Heart left ventricle (tissue), 16 donors: ENCODE measurements at regions not wholly inside any gene's neighbourhood (a gene's known extent, or its start where the extent isn't known, plus 50 kb on each side); places are given as distances from the start of the nearest gene placed in this dataset.
"Not testable (repeated sequence)": the region's sequence is repeated elsewhere in the genome, so short reads cannot be mapped to it uniquely, and the experiment has no call there.

ENCODE experiments used
- ATAC-seq, 4 donors: fragments of 200-7000 bp; cut with Tn5 transposase; one replicate each; pipeline ENCODE4 v1.9.1; 2020 to 2022; ENCODE audit warnings: moderate library complexity in 4 of 4, mild to moderate bottlenecking in 3 of 4, moderate number of reproducible peaks in 1 of 4
- DNase-seq, 5 donors: peaks; one replicate each; pipeline ENCODE4 v3.0.0-alpha.2; 2020
- H3K27ac ChIP-seq, 12 donors: fragments of 200-600 bp; sonication (generic) in 4 of 12; one replicate each; pipeline versions ENCODE4 v1.5.0 to v1.8.0; 2016 to 2022; ENCODE audit warnings: mild to moderate bottlenecking in 2 of 12
- H3K27me3 ChIP-seq, 9 donors: fragments of 200-600 bp; sonication (generic) in 2 of 9; one replicate each; pipeline versions ENCODE4 v1.5.1 to v1.8.0; 2016 to 2022; ENCODE audit warnings: mild to moderate bottlenecking in 3 of 9
- H3K36me3 ChIP-seq, 9 donors: fragments of 200-600 bp; sonication (generic) in 2 of 9; one replicate each; pipeline versions ENCODE4 v1.5.0 to v1.8.0; 2018 to 2022; ENCODE audit warnings: mild to moderate bottlenecking in 2 of 9
- H3K4me1 ChIP-seq, 12 donors: fragments of 200-600 bp; sonication (generic) in 4 of 12; one replicate each; pipeline versions ENCODE4 v1.5.0 to v1.8.0; 2016 to 2022; ENCODE audit warnings: mild to moderate bottlenecking in 3 of 12
- H3K4me3 ChIP-seq, 12 donors: fragments of 200-600 bp; sonication (generic) in 4 of 12; one replicate each; pipeline versions ENCODE4 v1.5.0 to v1.8.0; 2017 to 2022; ENCODE audit warnings: mild to moderate bottlenecking in 9 of 12, moderate library complexity in 4 of 12
- H3K9me3 ChIP-seq, 12 donors: fragments of 200-600 bp; sonication (generic) in 4 of 12; one replicate each; pipeline versions ENCODE4 v1.5.0 to v1.8.0; 2016 to 2022; ENCODE audit warnings: mild to moderate bottlenecking in 1 of 12
- CTCF ChIP-seq, 12 donors: fragments of 200-600 bp; sonication (generic) in 4 of 12; IDR thresholded peaks; one replicate each; pipeline versions ENCODE4 v1.5.0 to v1.8.0; 2018 to 2022; ENCODE audit warnings: antibody characterized with exemption in 12 of 12, mild to moderate bottlenecking in 5 of 12
- POLR2A ChIP-seq, 2 donors: fragments of 450-650 bp; IDR thresholded peaks; one replicate each; pipeline ENCODE4 v1.6.1; 2017; ENCODE audit warnings: antibody characterized with exemption in 2 of 2, mild to moderate bottlenecking in 2 of 2, moderate library complexity in 2 of 2
- WGBS, 4 donors: extraction: QIAGEN DNeasy Blood & Tissue Kit in 2 of 4; methylation state at CpG; one replicate each; pipeline versions ENCODE4 v1.1.5 to v1.1.7; 2013 to 2018; 5-methylcytosine and 5-hydroxymethylcytosine counted together
- intact Hi-C, 10 donors: fragments of 100-400 bp; cut with DNase I; formaldehyde crosslinking; loops; one replicate each; pipeline versions ENCODE4 v1.11.1 to v1.14.2; 2022
- donor health status: ischemic (EF 13 %, LVEDD 7.1; RV severe dilation, severe dysfunction).
- donor health status: healthy with polysubstance abuse.
- donor health status: DM: no; HTN: yes; CAD: no.
- donor health status: DM: no; HTN: no; CAD: no.
- donor health status: ischemic (EF 25% LVEDD 6.9; RV normal size, moderate dysfunction).
- donor health status: ischemic (EF 25% LVEDD 5.7; RV mildly dilated, moderate dysfunction).
- donor health status: healthy.
- donor health status: DM: yes; HTN: yes; CAD: no.
- donor health status: ischemic (EF 35%, LVEDD 5.7; RV mildly dilated, moderate dysfunction).
- donor health status: nonischemic (EF 11% LVEDD 7.7; RV severe dilation, severe dysfunction).
- donor health status: DM: yes; HTN: yes; CAD: no.
- donor health status: PGD.
- donor health status: ischemic (EF 29% LVEDD 5.4; RV normal size, mild dysfunction).
- donor health status: nonischemic (EF 23%, LVEDD 6.1; RV moderate dilation, normal function).

- peaks cover 0 to 13% (median 0%) of the 10 kb centered on the region in 12 donors for H3K9me3 ChIP-seq
- H3K4me3 ChIP-seq: no peak overlapping the region
- DNase-seq: no peak
- H3K4me1 ChIP-seq: no peaks in the 10 kb centered on the region
- TF ChIP-seq POLR2A (IDR thresholded peaks at IDR 0.05): no peak
- no peak for TF ChIP-seq CTCF (IDR thresholded peaks at IDR 0.05)
- intact Hi-C loops: no loop called here
- peaks cover 0 to 2% (median 0%) of the 10 kb centered on the region in 9 donors for H3K27me3 ChIP-seq
- H3K36me3 ChIP-seq: no peaks in the 10 kb centered on the region
- ATAC-seq: no peak
- 68 to 89% (median 79%) methylated on average over 2 of the region's 2 CpGs for WGBS, 4 donors
- H3K27ac ChIP-seq: no peak overlapping the region
Measured at GRCh38 chr15:26065723-26066122, 202.6 kb upstream of the ATP10A start.

- 74 to 85% (median 80%) methylated on average over 4 of the region's 4 CpGs for WGBS, 4 donors
- H3K27me3 ChIP-seq: no peaks in the 10 kb centered on the region
- intact Hi-C loops: no loop called here
- no peak overlapping the region for H3K4me3 ChIP-seq
- H3K9me3 ChIP-seq: peaks cover 0 to 14% (median 0%) of the 10 kb centered on the region in 12 donors
- DNase-seq: no peak
- no peaks in the 10 kb centered on the region for H3K4me1 ChIP-seq
- H3K36me3 ChIP-seq: no peaks in the 10 kb centered on the region
- ATAC-seq: no peak
- H3K27ac ChIP-seq: no peak overlapping the region
- TF ChIP-seq CTCF (IDR thresholded peaks at IDR 0.05) (no peak), POLR2A (IDR thresholded peaks at IDR 0.05) (no peak)
Measured at GRCh38 chr15:26061248-26061647, 198.1 kb upstream of the ATP10A start.

GRCh38 chr15:26056766-26057165 is 193.6 kb upstream of the ATP10A start:
- WGBS, 4 donors: 90 to 95% (median 94%) methylated on average over 16 to 29 of the region's 29 CpGs
- not testable (repeated sequence) for H3K27me3 ChIP-seq, H3K36me3 ChIP-seq, H3K4me3 ChIP-seq, H3K4me1 ChIP-seq, ATAC-seq, H3K9me3 ChIP-seq, DNase-seq, H3K27ac ChIP-seq
- intact Hi-C loops: loop anchor here in 1 of 10 donors (10.0 kb wide), 1 partner anchor 52 kb away; no protein-coding TSS in a partner anchor

GRCh38 chr15:26051761-26052675 is 188.9 kb upstream of the ATP10A start:
- ATAC-seq: peak in 3 of 4 donors; percentile 66 to 89 (median 67)
- intact Hi-C loops: loop anchor here in 1 of 10 donors (10.0 kb wide), 1 partner anchor 47 kb away; no protein-coding TSS in a partner anchor
- no peak overlapping the region for H3K27ac ChIP-seq
- peak in 4 of 5 donors; percentile 11 to 55 (median 32) for DNase-seq
- H3K9me3 ChIP-seq: no peaks in the 10 kb centered on the region
- H3K4me1 ChIP-seq: no peaks in the 10 kb centered on the region
- peaks cover 0 to 3% (median 0%) of the 10 kb centered on the region in 9 donors for H3K27me3 ChIP-seq
- H3K4me3 ChIP-seq: no peak overlapping the region
- no peaks in the 10 kb centered on the region for H3K36me3 ChIP-seq
- TF ChIP-seq POLR2A (IDR thresholded peaks at IDR 0.05) (no peak), CTCF (IDR thresholded peaks at IDR 0.05) (no peak)
- WGBS, 4 donors: 67 to 75% (median 70%) methylated on average over 13 to 14 of the region's 14 CpGs
